ENCODE measurements at regions not wholly inside any gene's neighbourhood (a gene's known extent, or its start where the extent isn't known, plus 50 kb on each side); places are given as distances from the start of the nearest gene placed in this dataset.

DNA sequence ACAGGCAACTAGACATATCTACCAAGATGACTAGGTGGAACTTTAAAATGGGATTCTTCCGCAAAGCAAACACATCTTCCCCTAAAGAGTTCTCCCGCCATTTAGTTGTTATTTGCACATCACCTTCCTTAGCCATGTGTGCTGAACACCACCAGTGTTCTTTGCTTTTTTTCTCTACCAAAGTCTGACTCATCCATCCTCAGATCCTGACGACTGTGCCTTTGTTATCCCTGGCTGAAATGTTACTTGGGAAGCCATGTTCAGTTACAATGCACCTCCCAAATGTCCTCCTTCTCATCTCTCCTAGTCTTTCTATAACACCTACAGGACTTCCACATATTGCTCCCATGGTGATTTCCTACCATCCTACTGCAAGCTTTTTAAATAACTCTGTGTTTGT is 593.5 kb upstream of the ARID1B start:
- no peaks in the 10 kb centered on the region for H3K36me3 ChIP-seq
- ATAC-seq = no peak
- H3K4me3 ChIP-seq = no peak overlapping the region
- no peak overlapping the region for H3K27ac ChIP-seq
- TF ChIP-seq, protein P1, sequence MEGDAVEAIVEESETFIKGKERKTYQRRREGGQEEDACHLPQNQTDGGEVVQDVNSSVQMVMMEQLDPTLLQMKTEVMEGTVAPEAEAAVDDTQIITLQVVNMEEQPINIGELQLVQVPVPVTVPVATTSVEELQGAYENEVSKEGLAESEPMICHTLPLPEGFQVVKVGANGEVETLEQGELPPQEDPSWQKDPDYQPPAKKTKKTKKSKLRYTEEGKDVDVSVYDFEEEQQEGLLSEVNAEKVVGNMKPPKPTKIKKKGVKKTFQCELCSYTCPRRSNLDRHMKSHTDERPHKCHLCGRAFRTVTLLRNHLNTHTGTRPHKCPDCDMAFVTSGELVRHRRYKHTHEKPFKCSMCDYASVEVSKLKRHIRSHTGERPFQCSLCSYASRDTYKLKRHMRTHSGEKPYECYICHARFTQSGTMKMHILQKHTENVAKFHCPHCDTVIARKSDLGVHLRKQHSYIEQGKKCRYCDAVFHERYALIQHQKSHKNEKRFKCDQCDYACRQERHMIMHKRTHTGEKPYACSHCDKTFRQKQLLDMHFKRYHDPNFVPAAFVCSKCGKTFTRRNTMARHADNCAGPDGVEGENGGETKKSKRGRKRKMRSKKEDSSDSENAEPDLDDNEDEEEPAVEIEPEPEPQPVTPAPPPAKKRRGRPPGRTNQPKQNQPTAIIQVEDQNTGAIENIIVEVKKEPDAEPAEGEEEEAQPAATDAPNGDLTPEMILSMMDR (IDR thresholded peaks at IDR 0.05) = no peak
- no peak for TF ChIP-seq POLR2A (IDR thresholded peaks at IDR 0.05)
- 66 to 80% (median 71%) methylated on average over 3 of the region's 3 CpGs for WGBS, 4 donors
- no peak for DNase-seq
- intact Hi-C loops (cut with DNase I) = no loop called here
- H3K4me1 ChIP-seq = no peaks in the 10 kb centered on the region
- no peaks in the 10 kb centered on the region for H3K27me3 ChIP-seq
- H3K9me3 ChIP-seq = peaks cover 0 to 8% (median 0%) of the 10 kb centered on the region in 12 donors

- Histone ChIP-seq H3K27me3 (no peaks in the 10 kb centered on the region), H3K4me1 (no peaks in the 10 kb centered on the region), H3K9me3 (peaks cover 0 to 8% (median 0%) of the 10 kb centered on the region in 12 donors), H3K4me3 (no peak overlapping the region), H3K36me3 (no peaks in the 10 kb centered on the region), H3K27ac (no peak overlapping the region)
- TF ChIP-seq, protein P1 (IDR thresholded peaks at IDR 0.05) = no peak
- TF ChIP-seq POLR2A (IDR thresholded peaks at IDR 0.05) = no peak
- DNase-seq (no peak), ATAC-seq (peak in 1 of 4 donors; percentile 41)
- intact Hi-C loops (cut with DNase I) = no loop called here
- 41 to 54% (median 48%) methylated on average over 2 of the region's 2 CpGs for WGBS, 4 donors
Measured at GRCh38 chr6:156182356-156182755, 594.8 kb upstream of the ARID1B start.

GRCh38 chr6:156181506-156181905 is 595.7 kb upstream of the ARID1B start:
- no peak for DNase-seq
- intact Hi-C loops (cut with DNase I) = no loop called here
- Histone ChIP-seq H3K36me3 (no peaks in the 10 kb centered on the region), H3K27ac (no peak overlapping the region), H3K4me3 (no peak overlapping the region), H3K27me3 (no peaks in the 10 kb centered on the region), H3K9me3 (peaks cover 0 to 8% (median 0%) of the 10 kb centered on the region in 12 donors), H3K4me1 (peaks cover 0 to 1% (median 0%) of the 10 kb centered on the region in 12 donors)
- WGBS, 4 donors = 84 to 90% (median 87%) methylated on average over 6 of the region's 6 CpGs
- no peak for ATAC-seq
- TF ChIP-seq, protein P1 (IDR thresholded peaks at IDR 0.05) = no peak

DNA sequence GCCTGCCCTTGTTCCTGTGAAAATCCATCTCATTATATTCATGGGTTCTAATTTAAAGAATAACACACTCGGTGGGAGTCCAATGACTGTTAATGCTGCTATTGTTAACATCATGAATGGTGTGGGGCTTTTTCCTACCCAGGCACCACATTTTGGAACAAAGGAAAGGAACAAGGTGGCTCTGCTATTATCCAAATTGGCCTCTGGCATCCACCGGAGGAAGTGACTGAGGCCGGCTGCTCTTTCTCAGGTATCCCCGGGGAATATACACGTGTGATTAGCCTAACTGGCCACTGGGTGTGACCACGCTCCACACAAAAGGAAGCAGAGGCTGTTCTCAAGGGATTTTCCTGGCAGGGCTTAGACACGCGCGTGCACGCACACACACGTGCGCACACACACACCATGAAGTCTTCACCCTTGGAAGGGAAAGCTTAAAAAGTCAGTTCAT is 601.2 kb upstream of the ARID1B start:
- DNase-seq = peak; percentile 58 to 78 (median 67)
- peak overlapping the region in 6 of 12 donors; percentile 7 to 43 (median 24) for H3K4me3 ChIP-seq

More for the DNA sequence above, 601.2 kb upstream of the ARID1B start:
- peak; percentile 80 to 97 (median 87) for ATAC-seq
- TF ChIP-seq, protein P1 (IDR thresholded peaks at IDR 0.05) = peak in 8 of 12 donors; percentile 13 to 47 (median 30)
- no peak for TF ChIP-seq POLR2A (IDR thresholded peaks at IDR 0.05)
- H3K27me3 ChIP-seq = no peaks in the 10 kb centered on the region
- H3K4me1 ChIP-seq = peaks cover 0 to 14% (median 0%) of the 10 kb centered on the region in 12 donors
- WGBS, 4 donors = 27 to 32% (median 29%) methylated on average over 12 of the region's 12 CpGs
- no peaks in the 10 kb centered on the region for H3K36me3 ChIP-seq
- H3K9me3 ChIP-seq = peaks cover 0 to 7% (median 0%) of the 10 kb centered on the region in 12 donors
- peak overlapping the region in 6 of 12 donors; percentile 34 to 69 (median 44) for H3K27ac ChIP-seq
- intact Hi-C loops (cut with DNase I) = loop anchor here in 1 of 10 donors (10.0 kb wide), 1 partner anchor 191 kb away; no protein-coding TSS in a partner anchor
